Gastrocnemius medialis (tissue), 4 donors: ENCODE measurements at regions not wholly inside any gene's neighbourhood (a gene's known extent, or its start where the extent isn't known, plus 50 kb on each side); places are given as distances from the start of the nearest gene placed in this dataset.

Source experiments
- ATAC-seq, 2 donors: fragments of 150-250 bp; one replicate each; pipeline ENCODE4 v1.9.1; 2016
- DNase-seq, 2 donors: peaks; one replicate each; pipeline ENCODE4 v3.0.0-alpha.2; 2019
- H3K27ac ChIP-seq, 4 donors: fragments of 200-600 bp; sonication (generic); 1 replicate in 1 of 4; 2 replicates in 3 of 4; pipeline ENCODE4 v1.5.1; 2016 to 2018; ENCODE audit warnings: mild to moderate bottlenecking in 2 of 4, moderate library complexity in 1 of 4
- H3K27me3 ChIP-seq, 3 donors: fragments of 200-600 bp; sonication (generic) in 2 of 3; 1 replicate in 1 of 3; 2 replicates in 2 of 3; pipeline versions ENCODE4 v1.5.1 to v1.6.0; 2016 to 2019; ENCODE audit warnings: mild to moderate bottlenecking in 1 of 3, moderate library complexity in 1 of 3
- H3K36me3 ChIP-seq, 2 donors: fragments of 200-600 bp; sonication (generic) in 1 of 2; one replicate each; pipeline ENCODE4 v1.5.1; 2017 to 2018
- H3K4me1 ChIP-seq, 2 donors: fragments of 200-600 bp; sonication (generic) in 1 of 2; one replicate each; pipeline ENCODE4 v1.5.1; 2016 to 2017; ENCODE audit warnings: mild to moderate bottlenecking in 2 of 2
- H3K4me3 ChIP-seq, 4 donors: fragments of 200-600 bp; sonication (generic) in 3 of 4; 1 replicate in 1 of 4; 2 replicates in 3 of 4; pipeline ENCODE4 v1.5.1; 2016 to 2019; ENCODE audit warnings: mild to moderate bottlenecking in 2 of 4
- H3K9me3 ChIP-seq, 3 donors: fragments of 200-600 bp; sonication (generic) in 2 of 3; 1 replicate in 1 of 3; 2 replicates in 2 of 3; pipeline ENCODE4 v1.5.1; 2016 to 2019
- POLR2A ChIP-seq, 2 donors: fragments of 450-650 bp; IDR thresholded peaks; one replicate each; pipeline ENCODE4 v1.6.1; 2017; ENCODE audit warnings: antibody characterized with exemption in 2 of 2, mild to moderate bottlenecking in 2 of 2, moderate library complexity in 2 of 2
- in situ Hi-C, 4 donors: fragments of 200-750 bp; cut with MboI; loops; one replicate each; pipeline versions ENCODE4 v1.15.0 to v1.8.0; 2017; ENCODE audit warnings: low sequenced_read_pairs in 4 of 4
- intact Hi-C: fragments of 100-400 bp; cut with DNase I; formaldehyde crosslinking; loops from one replicate; pipeline ENCODE4 v1.15.1; 2023; ENCODE audit warnings: low total_unique reads
- TF ChIP-seq, protein P1 (sequence below), 5 experiments: fragments of 450-650 bp in 3 of 5; fragments of 200-600 bp in 2 of 5; sonication (generic) in 2 of 5; IDR thresholded peaks in 4 of 5; conservative IDR thresholded peaks in 1 of 5; 1 replicate in 4 of 5; 2 replicates in 1 of 5; pipeline ENCODE4 v1.5.1; 2016 to 2019; ENCODE audit warnings: antibody characterized with exemption in 5 of 5, mild to moderate bottlenecking in 3 of 5, moderate library complexity in 3 of 5

DNA sequence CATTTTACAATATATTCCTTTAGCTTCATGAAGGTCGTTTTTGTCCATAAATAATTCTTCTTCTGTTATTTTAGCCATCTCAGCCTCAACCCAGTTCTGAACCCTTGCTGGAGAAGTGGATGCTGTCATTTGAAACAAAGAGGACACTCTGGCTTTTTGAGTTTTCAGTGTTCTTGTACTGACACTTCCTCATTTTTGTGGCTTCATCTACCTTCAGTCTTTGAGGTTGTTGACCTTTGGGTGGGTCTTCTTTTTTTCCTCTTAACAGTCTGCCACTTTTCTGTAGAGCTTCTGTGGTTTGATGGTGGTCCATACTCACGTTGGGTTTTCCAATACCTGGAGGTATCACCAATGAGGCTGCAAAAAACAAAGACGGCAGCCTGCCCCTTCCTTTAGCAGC, 650.9 kb downstream of the PDCD6IP start:
- Histone ChIP-seq H3K27ac (no peak overlapping the region), H3K4me3 (no peak overlapping the region), H3K4me1 (no peaks in the 10 kb centered on the region), H3K36me3 (no peaks in the 10 kb centered on the region), H3K9me3 (no peaks in the 10 kb centered on the region), H3K27me3 (no peaks in the 10 kb centered on the region)
- ATAC-seq (no peak), DNase-seq (no peak)
- in situ Hi-C loops (no loop called here), intact Hi-C loops (no loop called here)
- TF ChIP-seq, protein P1, sequence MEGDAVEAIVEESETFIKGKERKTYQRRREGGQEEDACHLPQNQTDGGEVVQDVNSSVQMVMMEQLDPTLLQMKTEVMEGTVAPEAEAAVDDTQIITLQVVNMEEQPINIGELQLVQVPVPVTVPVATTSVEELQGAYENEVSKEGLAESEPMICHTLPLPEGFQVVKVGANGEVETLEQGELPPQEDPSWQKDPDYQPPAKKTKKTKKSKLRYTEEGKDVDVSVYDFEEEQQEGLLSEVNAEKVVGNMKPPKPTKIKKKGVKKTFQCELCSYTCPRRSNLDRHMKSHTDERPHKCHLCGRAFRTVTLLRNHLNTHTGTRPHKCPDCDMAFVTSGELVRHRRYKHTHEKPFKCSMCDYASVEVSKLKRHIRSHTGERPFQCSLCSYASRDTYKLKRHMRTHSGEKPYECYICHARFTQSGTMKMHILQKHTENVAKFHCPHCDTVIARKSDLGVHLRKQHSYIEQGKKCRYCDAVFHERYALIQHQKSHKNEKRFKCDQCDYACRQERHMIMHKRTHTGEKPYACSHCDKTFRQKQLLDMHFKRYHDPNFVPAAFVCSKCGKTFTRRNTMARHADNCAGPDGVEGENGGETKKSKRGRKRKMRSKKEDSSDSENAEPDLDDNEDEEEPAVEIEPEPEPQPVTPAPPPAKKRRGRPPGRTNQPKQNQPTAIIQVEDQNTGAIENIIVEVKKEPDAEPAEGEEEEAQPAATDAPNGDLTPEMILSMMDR (IDR thresholded peaks at IDR 0.05 in 4 of 5, conservative IDR thresholded peaks at IDR 0.05 in 1 of 5) = no peak
- no peak for TF ChIP-seq POLR2A (IDR thresholded peaks at IDR 0.05)

DNA sequence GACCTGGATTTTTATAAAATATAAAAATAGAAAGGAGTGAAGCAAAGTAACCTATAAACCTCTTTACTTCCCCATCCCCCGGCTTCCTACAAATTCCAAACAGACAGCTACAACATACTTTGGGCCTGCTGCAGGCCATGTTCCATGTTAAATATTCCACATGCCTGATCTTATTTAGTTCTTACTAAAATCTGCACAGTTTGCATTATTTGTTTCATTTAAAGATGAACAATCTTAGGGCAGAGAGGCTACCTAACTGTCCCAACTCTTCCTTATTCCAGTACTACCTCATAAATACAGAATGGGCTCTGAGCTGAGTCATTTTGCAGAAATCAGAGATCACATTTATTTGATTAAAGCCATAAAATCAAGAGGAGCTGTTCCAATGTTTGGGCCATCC, 665.0 kb downstream of the PDCD6IP start:
- no peaks in the 10 kb centered on the region for H3K27me3 ChIP-seq
- no peak for DNase-seq
- intact Hi-C loops = no loop called here
- H3K9me3 ChIP-seq = no peaks in the 10 kb centered on the region
- H3K4me1 ChIP-seq = no peaks in the 10 kb centered on the region
- ATAC-seq = no peak
- no peak overlapping the region for H3K27ac ChIP-seq
- no peak for TF ChIP-seq POLR2A (IDR thresholded peaks at IDR 0.05)
- TF ChIP-seq, protein P1 (IDR thresholded peaks at IDR 0.05 in 4 of 5, conservative IDR thresholded peaks at IDR 0.05 in 1 of 5) = no peak
- no peak overlapping the region for H3K4me3 ChIP-seq
- in situ Hi-C loops = no loop called here
- no peaks in the 10 kb centered on the region for H3K36me3 ChIP-seq

DNA sequence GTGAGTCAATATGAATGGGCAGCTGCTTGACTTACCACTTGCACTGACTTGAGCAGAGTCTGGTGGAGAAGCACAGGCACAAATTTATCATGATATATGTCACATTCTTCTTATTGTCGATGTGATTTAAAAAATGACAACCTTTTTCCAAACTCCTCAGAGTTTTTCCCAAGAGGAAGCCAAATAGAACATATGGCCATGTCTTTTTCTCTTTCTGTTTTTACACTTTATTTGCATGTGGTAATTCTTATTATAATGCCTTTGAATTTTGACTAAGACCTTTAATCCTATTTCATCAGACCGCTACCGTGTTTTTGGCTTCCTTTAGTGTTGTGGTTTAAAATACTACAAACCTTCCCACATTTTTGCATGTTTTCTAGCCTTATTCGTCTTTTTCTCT, 666.2 kb downstream of the PDCD6IP start:
- H3K36me3 ChIP-seq = no peaks in the 10 kb centered on the region
- intact Hi-C loops = no loop called here
- H3K27me3 ChIP-seq = no peaks in the 10 kb centered on the region
- no peaks in the 10 kb centered on the region for H3K4me1 ChIP-seq
- ATAC-seq (no peak), DNase-seq (no peak)
- H3K9me3 ChIP-seq = no peaks in the 10 kb centered on the region
- H3K4me3 ChIP-seq = no peak overlapping the region
- in situ Hi-C loops = no loop called here
- H3K27ac ChIP-seq = no peak overlapping the region
- TF ChIP-seq POLR2A (IDR thresholded peaks at IDR 0.05) = no peak
- TF ChIP-seq, protein P1 (IDR thresholded peaks at IDR 0.05 in 4 of 5, conservative IDR thresholded peaks at IDR 0.05 in 1 of 5) = no peak

DNA sequence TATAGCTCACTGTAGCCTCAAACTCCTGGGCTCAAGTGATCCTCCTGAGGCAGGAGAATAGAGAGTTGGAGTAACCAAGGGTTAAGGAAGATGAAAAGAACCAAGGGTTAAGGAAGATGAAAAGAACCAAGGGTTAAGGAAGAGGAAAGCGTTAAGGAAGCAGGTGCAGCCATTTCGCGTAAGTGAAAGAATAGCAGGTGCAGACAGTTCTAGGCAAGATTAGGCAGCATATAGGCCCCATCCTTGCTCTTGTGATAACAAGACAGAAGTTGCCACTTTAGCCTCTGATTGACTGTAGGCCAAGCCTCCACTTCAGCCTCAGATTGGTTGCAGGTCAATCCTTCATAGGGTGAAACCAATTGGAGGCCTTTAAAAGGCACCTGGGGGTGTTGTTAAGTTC, 677.4 kb downstream of the PDCD6IP start:
- Histone ChIP-seq H3K4me1 (no peaks in the 10 kb centered on the region), H3K9me3 (no peaks in the 10 kb centered on the region), H3K27ac (no peak overlapping the region), H3K4me3 (no peak overlapping the region), H3K27me3 (no peaks in the 10 kb centered on the region), H3K36me3 (no peaks in the 10 kb centered on the region)
- in situ Hi-C loops = no loop called here
- DNase-seq = no peak
- no peak for ATAC-seq
- TF ChIP-seq, protein P1 (IDR thresholded peaks at IDR 0.05 in 4 of 5, conservative IDR thresholded peaks at IDR 0.05 in 1 of 5) = no peak
- TF ChIP-seq POLR2A (IDR thresholded peaks at IDR 0.05) = no peak
- intact Hi-C loops = no loop called here

DNA sequence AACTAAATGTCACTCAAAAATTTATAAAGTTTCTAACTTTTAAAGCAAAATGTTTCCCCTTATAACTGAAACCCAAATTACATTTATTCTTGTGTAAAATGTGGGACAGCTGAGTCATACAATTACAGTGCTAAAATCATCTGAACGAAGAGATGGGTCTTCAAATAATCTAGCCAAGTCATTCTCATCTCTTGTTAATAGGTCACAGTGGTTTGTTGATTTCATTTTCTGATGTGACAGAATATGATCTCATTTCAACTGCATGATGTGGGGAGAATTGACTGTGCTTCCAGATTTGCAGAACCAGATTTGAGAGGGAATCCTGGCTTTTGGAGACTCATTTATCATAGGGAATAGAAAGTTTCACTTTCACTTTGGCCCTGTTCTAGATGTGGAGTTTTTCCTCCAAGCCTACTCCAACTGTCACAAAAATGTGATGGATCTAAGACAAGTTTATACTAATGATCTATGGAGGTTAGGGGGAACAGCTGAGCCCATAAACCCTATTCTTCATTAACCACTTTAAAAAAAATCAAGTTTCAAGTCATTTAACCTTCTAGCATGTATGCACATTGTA, 685.0 kb downstream of the PDCD6IP start:
- intact Hi-C loops = no loop called here
- no peak overlapping the region for H3K27ac ChIP-seq
- DNase-seq (no peak), ATAC-seq (no peak)
- TF ChIP-seq POLR2A (IDR thresholded peaks at IDR 0.05) = no peak
- TF ChIP-seq, protein P1 (IDR thresholded peaks at IDR 0.05 in 4 of 5, conservative IDR thresholded peaks at IDR 0.05 in 1 of 5) = no peak
- H3K27me3 ChIP-seq = no peaks in the 10 kb centered on the region
- in situ Hi-C loops = no loop called here
- no peaks in the 10 kb centered on the region for H3K36me3 ChIP-seq
- H3K4me1 ChIP-seq = no peaks in the 10 kb centered on the region
- no peaks in the 10 kb centered on the region for H3K9me3 ChIP-seq
- no peak overlapping the region for H3K4me3 ChIP-seq
